ENCODE measurements at regions not wholly inside any gene's neighbourhood (a gene's known extent, or its start where the extent isn't known, plus 50 kb on each side); places are given as distances from the start of the nearest gene placed in this dataset.

DNA sequence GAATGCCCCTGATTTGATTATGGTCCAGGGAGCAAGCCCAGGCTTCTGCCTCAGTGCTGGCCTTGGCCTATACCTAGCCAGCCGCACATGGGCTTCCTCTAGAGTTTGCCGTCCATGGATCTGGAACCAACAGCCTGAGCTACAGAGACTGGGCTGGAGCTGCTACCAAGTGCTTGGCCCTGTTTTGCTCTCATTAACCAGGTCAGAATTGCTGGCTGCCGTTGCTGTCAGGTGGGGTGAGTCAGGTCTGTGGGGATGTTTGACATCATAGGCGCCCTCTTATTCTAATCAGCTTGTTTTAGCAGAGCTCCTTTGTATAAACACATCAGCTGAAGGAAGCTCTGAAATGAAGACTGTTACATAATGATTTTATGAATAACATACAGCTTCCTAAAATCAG lies 83.1 kb upstream of the PHACTR2 start:
- DNase-seq (ENCODE audit: low read depth): peak; percentile 69

DNA sequence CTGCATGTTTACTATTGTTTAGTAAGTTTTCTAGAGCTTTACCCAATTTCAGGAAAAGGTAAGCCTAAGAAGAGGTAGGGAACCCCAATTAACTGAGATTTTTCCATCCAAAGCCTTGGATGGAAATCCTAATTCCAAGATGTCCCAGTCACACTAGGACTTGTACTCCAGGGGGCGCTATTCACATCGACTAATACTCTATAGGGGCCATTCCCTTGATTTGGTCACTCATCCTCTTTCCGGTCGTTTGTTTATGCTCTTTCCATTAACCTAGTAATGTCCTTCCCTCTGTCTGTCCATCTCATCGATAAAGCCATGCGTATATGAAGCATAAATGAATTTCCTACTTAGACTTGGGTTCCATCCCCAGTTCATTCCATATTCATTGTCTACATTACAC lies 80.8 kb upstream of the FUCA2 start:
- peak; percentile 49 for DNase-seq (ENCODE audit: low read depth)

- no peak for DNase-seq (ENCODE audit: low read depth)
Observed at GRCh38 chr6:143591441-143591840, 79.9 kb upstream of the FUCA2 start.

DNA sequence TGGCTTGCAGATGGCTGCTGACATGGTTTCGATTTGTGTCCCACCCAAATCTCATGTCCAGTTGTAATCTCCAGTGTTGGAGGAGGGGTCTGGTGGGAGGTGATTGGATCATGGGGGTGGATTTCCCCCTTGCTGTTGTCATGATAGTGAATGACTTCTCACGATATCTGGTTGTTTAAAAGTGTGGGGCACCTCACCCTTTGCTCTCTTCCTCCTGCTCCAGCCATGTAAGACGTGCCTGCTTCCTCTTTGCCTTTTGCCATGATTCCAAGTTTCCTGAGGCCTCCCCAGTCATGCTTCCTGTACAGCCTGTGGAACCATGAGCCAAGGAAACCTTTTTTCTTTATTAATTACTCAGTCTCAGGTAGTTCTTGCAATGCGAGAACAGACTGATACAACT lies 77.6 kb upstream of the FUCA2 start:
- no peak for DNase-seq (ENCODE audit: low read depth)

DNA sequence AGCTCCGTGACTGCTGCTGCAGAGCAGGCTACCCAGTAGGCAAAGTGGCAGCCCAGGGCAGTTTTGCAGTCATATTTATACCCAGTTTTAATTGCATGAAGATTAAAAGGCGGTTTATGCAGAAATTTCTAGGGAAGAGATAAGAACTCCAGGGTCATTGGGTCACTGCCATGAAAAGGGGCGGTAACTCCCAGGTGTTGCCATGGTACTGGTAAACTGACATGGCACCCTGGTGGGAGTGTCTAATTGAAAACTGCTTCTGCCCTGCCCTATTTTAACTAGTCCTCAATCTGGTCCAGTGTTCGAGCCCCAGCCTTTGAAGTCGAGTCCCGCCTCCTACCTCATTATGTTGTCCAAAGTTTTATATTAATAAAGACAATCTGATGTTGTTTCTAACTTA lies 75.0 kb upstream of the FUCA2 start:
- DNase-seq (ENCODE audit: low read depth): no peak

DNA sequence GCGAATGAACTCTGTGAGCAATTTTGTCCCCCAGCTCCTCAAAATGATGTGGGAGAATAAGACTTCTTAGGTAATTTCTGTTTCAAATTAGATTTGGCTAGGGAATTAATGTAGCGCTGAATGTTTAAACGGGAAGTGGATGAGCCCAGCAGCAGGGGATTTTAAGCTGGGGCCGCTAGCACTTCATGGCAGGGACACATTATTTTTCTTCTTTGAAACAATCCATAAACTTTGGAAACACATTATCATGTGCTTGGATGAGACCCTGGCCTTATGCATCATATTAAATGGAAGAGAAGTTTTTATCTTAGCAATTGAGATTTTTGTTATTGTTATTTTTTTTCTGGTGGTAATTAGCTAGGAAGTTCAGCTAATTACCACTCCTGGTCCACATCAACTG lies 74.2 kb upstream of the FUCA2 start:
- no peak for DNase-seq (ENCODE audit: low read depth)

DNA sequence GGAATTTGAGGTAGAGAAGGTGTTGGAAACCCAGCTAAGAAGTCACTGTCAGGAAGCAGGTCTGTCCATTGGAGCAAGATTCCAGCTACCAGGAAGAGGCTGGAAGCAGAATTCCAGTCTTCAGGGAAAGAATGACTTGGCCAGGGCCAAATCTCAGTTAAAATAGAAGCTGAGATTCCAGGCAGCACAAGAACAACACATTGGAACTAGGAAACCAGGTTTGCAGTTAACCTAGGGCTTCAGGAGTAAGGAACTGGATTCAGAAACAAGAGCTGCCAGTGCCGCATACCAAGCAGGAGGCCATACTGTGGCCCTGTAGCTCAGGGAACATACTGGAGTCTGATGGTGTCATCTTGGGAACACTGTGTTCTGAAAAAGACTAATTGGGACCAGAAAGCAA lies 73.7 kb upstream of the FUCA2 start:
- DNase-seq (ENCODE audit: low read depth): no peak

DNA sequence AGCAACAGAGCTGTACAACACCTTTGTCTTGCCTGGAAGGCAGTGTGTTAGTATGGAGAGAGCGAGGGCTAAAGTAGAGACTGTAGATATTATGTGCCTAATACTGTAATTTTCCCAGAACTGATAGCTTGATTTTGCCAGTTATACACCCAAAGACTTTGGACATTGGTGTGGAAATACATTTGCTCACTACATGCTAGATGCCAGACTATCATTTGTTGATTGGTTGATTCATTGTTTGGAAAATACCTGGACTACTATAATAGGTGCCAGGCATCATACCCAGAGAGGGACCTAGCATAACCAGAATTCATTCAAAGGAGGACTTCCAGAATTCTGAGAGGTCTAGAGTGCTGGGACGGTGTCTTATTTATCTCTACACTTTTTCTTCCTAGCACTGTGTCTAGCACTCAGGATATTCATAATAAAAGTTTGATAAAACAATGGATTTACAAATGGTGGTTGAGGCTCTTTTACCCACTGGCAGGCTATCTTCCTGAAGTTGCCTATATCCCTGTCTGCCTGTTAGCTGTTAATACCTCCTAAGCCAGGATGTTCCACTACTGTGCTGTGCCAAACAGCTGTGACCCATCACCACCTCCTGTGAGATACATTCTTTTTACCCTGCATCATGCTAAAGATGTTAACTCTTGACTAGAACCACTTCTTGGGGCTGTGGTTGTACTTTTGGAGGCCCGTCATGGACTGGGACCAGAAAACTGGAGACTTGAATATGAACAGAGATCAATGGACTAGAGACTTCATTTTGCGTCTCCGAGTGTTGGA lies 72.2 kb upstream of the FUCA2 start:
- DNase-seq (ENCODE audit: low read depth): no peak

DNA sequence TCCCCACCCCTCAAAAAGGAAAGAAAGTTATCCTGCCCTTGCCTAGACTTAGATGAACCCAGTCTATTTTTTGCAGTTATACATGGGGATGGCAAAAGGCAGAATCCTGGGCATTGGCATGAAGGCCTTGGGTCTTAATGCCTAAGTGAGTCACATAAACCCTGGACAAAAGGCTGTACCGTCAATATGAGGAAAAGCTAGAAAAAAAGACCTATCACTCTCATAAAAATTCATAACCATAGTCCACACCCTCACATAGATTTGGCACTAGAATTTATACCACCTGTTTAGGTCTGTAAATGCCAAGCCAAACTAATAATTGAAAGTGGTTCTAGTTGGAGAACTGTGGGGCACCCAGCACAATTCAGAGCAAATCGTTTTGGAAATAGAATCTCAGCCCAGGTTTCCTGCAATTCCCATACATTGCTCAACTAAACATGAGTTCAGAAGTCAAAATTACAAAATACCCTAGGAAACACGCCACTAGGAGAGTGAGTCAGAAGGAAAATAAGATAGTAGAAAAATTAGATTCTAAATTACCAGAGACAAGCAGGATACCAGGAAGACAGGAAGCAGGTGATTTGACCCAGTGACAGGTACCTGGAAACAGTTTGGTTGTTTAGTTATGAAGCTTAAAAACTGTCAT lies 70.4 kb upstream of the FUCA2 start:
- DNase-seq (ENCODE audit: low read depth): peak; percentile 18

GRCh38 chr6:143579703-143580102 lies 68.2 kb upstream of the FUCA2 start:
- DNase-seq (ENCODE audit: low read depth): peak; percentile 90

- no peak for DNase-seq (ENCODE audit: low read depth)
Observed at GRCh38 chr6:143578054-143578453, 66.5 kb upstream of the FUCA2 start.

DNA sequence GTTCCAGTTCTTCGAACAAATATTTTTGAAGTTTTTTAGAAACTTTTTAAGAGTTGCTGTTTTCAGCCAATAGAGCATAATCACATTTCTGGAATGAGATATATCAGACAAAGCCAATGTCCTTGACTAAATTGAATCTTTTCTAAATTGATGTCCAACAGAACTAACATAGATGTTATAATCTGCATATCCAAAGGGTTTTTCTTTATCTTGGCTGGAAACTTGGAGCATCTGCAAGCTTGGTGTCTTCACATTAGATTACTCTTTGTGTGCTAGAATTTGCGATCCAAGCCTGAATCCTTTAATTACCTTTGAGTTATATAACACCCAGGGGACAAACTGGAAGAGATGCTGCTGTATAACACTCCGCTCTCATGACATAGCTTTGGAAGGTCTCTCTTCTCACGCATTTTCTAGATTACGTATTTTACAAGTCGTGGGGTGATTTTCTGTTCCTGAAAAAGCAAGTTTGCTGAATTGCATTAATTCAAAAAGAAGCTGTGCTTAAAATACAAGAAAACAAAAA lies 64.4 kb upstream of the FUCA2 start:
- DNase-seq (ENCODE audit: low read depth): no peak

GRCh38 chr6:143575440-143575839 lies 63.9 kb upstream of the FUCA2 start:
- DNase-seq (ENCODE audit: low read depth): peak; percentile 82

DNA sequence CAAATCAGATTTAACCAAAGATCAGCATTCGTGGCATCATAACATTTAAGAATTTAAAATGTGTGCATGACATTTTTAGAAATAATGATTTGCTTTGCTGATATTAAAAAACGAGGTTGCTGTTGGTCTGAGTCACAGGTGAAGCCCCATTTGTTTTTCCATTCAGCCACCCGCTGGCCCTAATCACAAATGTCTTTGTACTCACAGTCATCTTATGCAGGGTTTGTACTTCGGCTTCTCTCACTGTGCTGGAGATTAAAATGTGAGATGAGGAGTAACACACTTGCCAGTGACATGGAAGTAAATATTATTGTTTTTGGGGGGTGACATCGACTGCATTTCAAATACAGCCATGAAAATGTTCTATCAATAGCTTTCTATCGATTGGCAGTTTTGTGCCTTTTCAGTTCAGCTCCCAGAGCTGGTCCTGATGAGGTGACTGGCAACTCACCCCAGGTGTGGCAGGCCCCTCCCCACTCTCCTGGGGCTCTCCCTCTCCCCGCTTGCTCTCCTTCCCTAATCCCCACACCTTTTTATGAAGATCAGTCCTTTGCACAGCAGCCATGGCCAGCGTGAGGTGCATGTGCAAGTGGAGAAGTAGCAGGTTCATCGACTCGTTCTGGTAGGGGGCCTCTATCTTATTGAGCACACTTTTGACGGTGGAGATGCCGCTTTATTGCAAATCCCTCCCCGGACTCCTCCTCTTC lies 58.8 kb upstream of the FUCA2 start:
- no peak for DNase-seq (ENCODE audit: low read depth)

DNA sequence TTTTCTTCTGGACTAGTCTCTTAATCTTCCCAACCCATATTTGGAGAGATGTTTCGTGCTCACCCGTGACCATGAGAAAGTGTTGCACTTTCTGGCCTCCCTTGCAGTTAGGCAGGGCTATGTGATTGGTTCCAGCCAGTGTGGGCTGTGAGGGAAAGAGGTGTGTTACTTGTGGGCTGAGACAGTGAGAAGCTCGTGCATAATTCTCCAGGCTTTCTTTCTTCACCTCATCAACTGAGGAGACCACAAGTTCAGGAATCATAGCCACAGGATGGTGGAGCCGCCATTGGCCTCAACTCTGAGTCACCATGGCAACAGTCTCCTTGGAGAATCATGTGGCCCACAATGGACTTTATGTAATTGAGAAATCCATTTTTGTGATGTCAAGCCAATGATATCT lies 57.5 kb upstream of the FUCA2 start:
- DNase-seq (ENCODE audit: low read depth): peak; percentile 57

DNA sequence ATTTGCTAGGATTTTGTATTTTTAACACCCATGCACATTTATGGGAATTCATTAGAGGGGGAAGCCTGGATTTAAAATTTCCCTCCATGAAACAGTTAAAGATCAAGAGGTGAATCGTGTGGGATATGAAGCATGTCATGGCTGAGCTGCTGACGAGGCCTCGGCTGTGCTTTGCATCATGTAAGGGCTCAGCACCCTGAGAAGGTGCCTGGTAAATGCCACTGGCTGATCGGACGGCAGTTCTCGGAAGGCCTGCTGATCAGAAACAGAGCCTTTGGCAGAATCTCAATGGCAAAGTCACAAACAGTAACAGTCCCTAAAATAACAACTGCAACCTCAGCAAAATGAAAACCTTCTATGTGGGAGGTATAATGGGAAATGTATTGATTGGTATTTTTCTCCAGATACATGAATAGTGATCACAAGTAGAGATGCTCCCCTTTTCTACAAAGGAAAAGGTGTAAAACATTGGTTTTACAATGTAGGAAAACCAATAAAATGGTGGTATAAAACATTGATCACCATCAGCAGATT lies 53.0 kb upstream of the FUCA2 start:
- DNase-seq (ENCODE audit: low read depth): no peak

GRCh38 chr6:143562143-143562542 lies 50.6 kb upstream of the FUCA2 start:
- DNase-seq (ENCODE audit: low read depth): no peak

Measured in M059J (cell line).